Neural cell (in vitro differentiated cells): ENCODE measurements at regions not wholly inside any gene's neighbourhood (a gene's known extent, or its start where the extent isn't known, plus 50 kb on each side); places are given as distances from the start of the nearest gene placed in this dataset.
"Not testable (repeated sequence)": the region's sequence is repeated elsewhere in the genome, so short reads cannot be mapped to it uniquely, and the experiment has no call there.

Experiments used
- H2AFZ ChIP-seq: fragments of 200-600, 300-800 bp; sonication (generic), shearing (Covaris generic); 2 replicates; pipeline ENCODE4 v1.6.0; 2014; ENCODE audit warnings: low read depth, mild to moderate bottlenecking, antibody characterized with exemption, low read length, moderate library complexity
- H3F3A ChIP-seq: fragments of 200-600 bp; shearing (Covaris generic); 2 replicates; pipeline ENCODE4 v1.6.1; 2016; ENCODE audit warnings: mild to moderate bottlenecking, moderate library complexity, mixed read lengths, antibody characterized with exemption, low read length; ENCODE audit not compliant: insufficient read depth, poor library complexity, severe bottlenecking
- H3K27ac ChIP-seq: fragments of 200-600, 300-800 bp; sonication (generic), shearing (Covaris generic); 2 replicates; pipeline ENCODE4 v1.5.1; 2014; ENCODE audit warnings: mild to moderate bottlenecking, low read length, moderate library complexity
- H3K27me3 ChIP-seq: fragments of 300-800, 200-600 bp; sonication (generic), shearing (Covaris generic); 2 replicates; pipeline ENCODE4 v1.6.0; 2014; ENCODE audit warnings: mild to moderate bottlenecking, low read depth, low read length, moderate library complexity; ENCODE audit not compliant: insufficient read depth
- H3K36me3 ChIP-seq: fragments of 300-800, 200-600 bp; sonication (generic), shearing (Covaris generic); 2 replicates; pipeline ENCODE4 v1.5.1; 2014; ENCODE audit warnings: mild to moderate bottlenecking, antibody characterized with exemption, low read length, moderate library complexity; ENCODE audit not compliant: insufficient read depth
- H3K4me2 ChIP-seq: fragments of 300-800, 200-600 bp; sonication (generic), shearing (Covaris generic); 2 replicates; pipeline ENCODE4 v1.6.0; 2014; ENCODE audit warnings: mild to moderate bottlenecking, low read length
- H3K4me3 ChIP-seq: fragments of 300-800, 200-600 bp; sonication (generic), shearing (Covaris generic); 2 replicates; pipeline ENCODE4 v1.5.1; 2014; ENCODE audit warnings: mild to moderate bottlenecking, low read length, moderate library complexity
- H3K79me2 ChIP-seq: fragments of 200-600 bp; shearing (Covaris generic); replicated peaks from 2 replicates; pipeline ENCODE4 v1.6.0; 2014; ENCODE audit warnings: mild to moderate bottlenecking, low read length, moderate library complexity; ENCODE audit not compliant: insufficient read depth
- H3K9ac ChIP-seq: fragments of 300-800, 200-600 bp; sonication (generic), shearing (Covaris generic); 2 replicates; pipeline ENCODE4 v1.6.1; 2016; ENCODE audit warnings: mild to moderate bottlenecking, low read length, mixed read lengths
- H3K9me2 ChIP-seq: fragments of 200-600 bp; shearing (Covaris generic); 2 replicates; pipeline ENCODE4 v1.6.1; 2016; ENCODE audit warnings: mild to moderate bottlenecking, low read length, mixed read lengths; ENCODE audit not compliant: insufficient read depth
- H3K9me3 ChIP-seq: fragments of 200-600, 300-800 bp; sonication (generic), shearing (Covaris generic); 2 replicates; pipeline ENCODE4 v1.6.1; 2016; ENCODE audit warnings: mild to moderate bottlenecking, mixed run types, low read length, moderate library complexity, mixed read lengths
- H4K20me1 ChIP-seq: fragments of 200-600 bp; shearing (Covaris generic); 2 replicates; pipeline ENCODE4 v1.6.1; 2016; ENCODE audit warnings: mild to moderate bottlenecking, mixed run types; ENCODE audit not compliant: insufficient read depth
- EP300 ChIP-seq: fragments of 450-650 bp; conservative IDR thresholded peaks from 2 replicates; pipeline ENCODE4 v1.6.1; 2014; ENCODE audit warnings: antibody characterized with exemption, mild to moderate bottlenecking, moderate library complexity; ENCODE audit not compliant: poor library complexity, severe bottlenecking
- EZH2 ChIP-seq: fragments of 200-600, 300-800 bp; shearing (Covaris generic), sonication (generic); IDR thresholded peaks from 2 replicates; pipeline ENCODE4 v1.6.1; 2014; ENCODE audit warnings: antibody characterized with exemption, low read length, borderline replicate concordance, mild to moderate bottlenecking; ENCODE audit not compliant: insufficient read depth, poor library complexity, severe bottlenecking
- MXI1 ChIP-seq: fragments of 450-650 bp; conservative IDR thresholded peaks from 2 replicates; pipeline ENCODE4 v1.6.1; 2014; ENCODE audit warnings: antibody characterized with exemption, mild to moderate bottlenecking; ENCODE audit not compliant: poor library complexity, severe bottlenecking
- POLR2AphosphoS5 ChIP-seq: IDR thresholded peaks from 2 replicates; pipeline ENCODE4 v1.6.1; 2012
- RAD21 ChIP-seq: fragments of 450-650 bp; conservative IDR thresholded peaks from 2 replicates; pipeline ENCODE4 v1.6.1; 2014; ENCODE audit warnings: antibody characterized with exemption, mild to moderate bottlenecking, moderate library complexity
- SMC3 ChIP-seq: fragments of 450-650 bp; conservative IDR thresholded peaks from 2 replicates; pipeline ENCODE4 v1.6.1; 2014; ENCODE audit warnings: antibody characterized with exemption, mild to moderate bottlenecking, moderate library complexity; ENCODE audit not compliant: poor library complexity
- TAF1 ChIP-seq: IDR thresholded peaks from 2 replicates; pipeline ENCODE4 v1.6.1; 2012; ENCODE audit warnings: low read depth
- TF ChIP-seq, protein P1 (sequence below): IDR thresholded peaks from 2 replicates; pipeline ENCODE4 v1.6.1; 2012; ENCODE audit warnings: borderline replicate concordance
- TF ChIP-seq, protein P2 (sequence below): fragments of 450-650 bp; IDR thresholded peaks from 2 replicates; pipeline ENCODE4 v1.5.1; 2014; ENCODE audit warnings: antibody characterized with exemption, mild to moderate bottlenecking, moderate library complexity; ENCODE audit not compliant: poor library complexity, severe bottlenecking

DNA sequence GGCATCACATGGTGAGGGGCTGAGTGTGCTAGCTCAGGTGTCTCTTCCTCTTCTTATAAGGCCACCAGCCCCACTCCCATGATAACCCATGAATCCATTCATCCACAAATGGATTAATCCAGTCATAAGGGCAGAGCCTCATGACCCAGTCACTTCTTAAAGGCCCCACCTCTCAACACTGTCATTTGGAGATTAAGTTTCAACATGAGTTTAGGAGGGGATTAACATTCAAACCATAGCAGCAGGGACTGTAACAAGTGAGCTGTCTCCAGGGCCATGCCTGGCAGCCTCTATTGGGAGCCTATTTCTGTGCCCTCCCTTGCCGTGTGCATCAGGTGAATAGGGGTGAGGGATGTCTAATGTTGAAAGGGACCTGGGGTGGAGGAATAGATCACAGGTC lies 77.5 kb downstream of the CHRD start:
- Histone ChIP-seq H4K20me1 (no peaks in the 10 kb centered on the region), H3K9ac (no peak overlapping the region), H2AFZ (no peak overlapping the region), H3K79me2 (no peaks in the 10 kb centered on the region), H3K27me3 (no peaks in the 10 kb centered on the region), H3K4me2 (no peak overlapping the region), H3K9me3 (no peaks in the 10 kb centered on the region), H3K27ac (no peak overlapping the region), H3K4me3 (no peak overlapping the region), H3K36me3 (no peaks in the 10 kb centered on the region), H3K9me2 (no peaks in the 10 kb centered on the region), H3F3A (no peaks in the 10 kb centered on the region)
- TF ChIP-seq, protein P1, sequence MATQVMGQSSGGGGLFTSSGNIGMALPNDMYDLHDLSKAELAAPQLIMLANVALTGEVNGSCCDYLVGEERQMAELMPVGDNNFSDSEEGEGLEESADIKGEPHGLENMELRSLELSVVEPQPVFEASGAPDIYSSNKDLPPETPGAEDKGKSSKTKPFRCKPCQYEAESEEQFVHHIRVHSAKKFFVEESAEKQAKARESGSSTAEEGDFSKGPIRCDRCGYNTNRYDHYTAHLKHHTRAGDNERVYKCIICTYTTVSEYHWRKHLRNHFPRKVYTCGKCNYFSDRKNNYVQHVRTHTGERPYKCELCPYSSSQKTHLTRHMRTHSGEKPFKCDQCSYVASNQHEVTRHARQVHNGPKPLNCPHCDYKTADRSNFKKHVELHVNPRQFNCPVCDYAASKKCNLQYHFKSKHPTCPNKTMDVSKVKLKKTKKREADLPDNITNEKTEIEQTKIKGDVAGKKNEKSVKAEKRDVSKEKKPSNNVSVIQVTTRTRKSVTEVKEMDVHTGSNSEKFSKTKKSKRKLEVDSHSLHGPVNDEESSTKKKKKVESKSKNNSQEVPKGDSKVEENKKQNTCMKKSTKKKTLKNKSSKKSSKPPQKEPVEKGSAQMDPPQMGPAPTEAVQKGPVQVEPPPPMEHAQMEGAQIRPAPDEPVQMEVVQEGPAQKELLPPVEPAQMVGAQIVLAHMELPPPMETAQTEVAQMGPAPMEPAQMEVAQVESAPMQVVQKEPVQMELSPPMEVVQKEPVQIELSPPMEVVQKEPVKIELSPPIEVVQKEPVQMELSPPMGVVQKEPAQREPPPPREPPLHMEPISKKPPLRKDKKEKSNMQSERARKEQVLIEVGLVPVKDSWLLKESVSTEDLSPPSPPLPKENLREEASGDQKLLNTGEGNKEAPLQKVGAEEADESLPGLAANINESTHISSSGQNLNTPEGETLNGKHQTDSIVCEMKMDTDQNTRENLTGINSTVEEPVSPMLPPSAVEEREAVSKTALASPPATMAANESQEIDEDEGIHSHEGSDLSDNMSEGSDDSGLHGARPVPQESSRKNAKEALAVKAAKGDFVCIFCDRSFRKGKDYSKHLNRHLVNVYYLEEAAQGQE = no peak
- no peak for TF ChIP-seq EP300
- no peak for TF ChIP-seq SMC3
- no peak for TF ChIP-seq EZH2
- TF ChIP-seq, protein P2, sequence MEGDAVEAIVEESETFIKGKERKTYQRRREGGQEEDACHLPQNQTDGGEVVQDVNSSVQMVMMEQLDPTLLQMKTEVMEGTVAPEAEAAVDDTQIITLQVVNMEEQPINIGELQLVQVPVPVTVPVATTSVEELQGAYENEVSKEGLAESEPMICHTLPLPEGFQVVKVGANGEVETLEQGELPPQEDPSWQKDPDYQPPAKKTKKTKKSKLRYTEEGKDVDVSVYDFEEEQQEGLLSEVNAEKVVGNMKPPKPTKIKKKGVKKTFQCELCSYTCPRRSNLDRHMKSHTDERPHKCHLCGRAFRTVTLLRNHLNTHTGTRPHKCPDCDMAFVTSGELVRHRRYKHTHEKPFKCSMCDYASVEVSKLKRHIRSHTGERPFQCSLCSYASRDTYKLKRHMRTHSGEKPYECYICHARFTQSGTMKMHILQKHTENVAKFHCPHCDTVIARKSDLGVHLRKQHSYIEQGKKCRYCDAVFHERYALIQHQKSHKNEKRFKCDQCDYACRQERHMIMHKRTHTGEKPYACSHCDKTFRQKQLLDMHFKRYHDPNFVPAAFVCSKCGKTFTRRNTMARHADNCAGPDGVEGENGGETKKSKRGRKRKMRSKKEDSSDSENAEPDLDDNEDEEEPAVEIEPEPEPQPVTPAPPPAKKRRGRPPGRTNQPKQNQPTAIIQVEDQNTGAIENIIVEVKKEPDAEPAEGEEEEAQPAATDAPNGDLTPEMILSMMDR = no peak
- no peak for TF ChIP-seq MXI1
- no peak for TF ChIP-seq RAD21
- TF ChIP-seq POLR2AphosphoS5 = no peak
- TF ChIP-seq TAF1 = no peak

DNA sequence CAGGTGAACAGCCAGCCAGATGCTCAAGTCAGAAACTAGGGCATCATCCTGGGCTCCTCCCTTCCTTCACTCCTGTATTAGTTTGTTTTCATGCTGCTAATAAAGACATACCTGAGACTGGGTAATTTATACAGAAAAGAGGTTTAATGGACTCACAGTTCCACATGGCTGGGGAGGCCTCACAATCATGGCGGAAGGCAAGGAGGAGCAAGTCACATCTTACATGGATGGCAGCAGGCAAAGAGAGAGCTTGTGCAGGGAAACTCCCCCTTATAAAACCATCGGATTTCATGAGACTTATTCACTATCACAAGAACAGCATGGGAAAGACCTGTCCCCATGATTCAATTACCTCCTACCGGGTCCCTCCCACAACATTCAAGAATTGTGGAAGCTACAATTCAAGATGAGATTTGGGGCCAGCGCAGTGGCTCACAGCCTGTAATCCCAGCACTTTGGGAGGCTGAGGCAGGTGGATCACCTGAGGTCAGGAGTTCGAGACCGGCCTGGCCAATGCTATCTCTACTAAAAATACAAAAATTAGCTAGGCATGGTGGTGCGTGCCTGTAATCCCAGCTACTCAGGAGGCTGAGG lies 78.0 kb downstream of the CHRD start:
- not testable (repeated sequence) for H4K20me1 ChIP-seq, H3K27ac ChIP-seq

DNA sequence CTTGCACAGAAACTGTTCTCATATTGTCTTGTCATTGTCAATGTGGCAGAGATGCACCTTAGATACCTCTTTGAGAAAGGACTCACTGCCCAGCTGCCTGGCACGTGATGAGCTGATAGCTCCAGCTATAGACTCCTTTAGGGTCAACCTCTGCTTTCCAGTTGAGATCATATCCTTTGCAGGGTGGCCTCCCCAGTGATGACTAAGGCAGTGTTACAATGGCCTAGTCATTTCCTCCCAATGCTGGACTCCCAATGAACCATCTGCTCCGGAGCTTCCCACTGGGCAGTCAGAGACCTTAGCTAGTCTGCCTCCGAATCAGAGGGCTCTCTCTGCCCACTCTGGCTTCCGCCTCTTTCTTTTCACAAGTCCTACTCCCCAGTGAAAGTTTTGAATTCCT lies 79.5 kb downstream of the CHRD start:
- Histone ChIP-seq H3K9me2 (no peaks in the 10 kb centered on the region), H3K4me3 (no peak overlapping the region), H3K9ac (no peak overlapping the region), H3K27ac (no peak overlapping the region), H3K36me3 (no peaks in the 10 kb centered on the region), H3F3A (no peaks in the 10 kb centered on the region), H3K79me2 (no peaks in the 10 kb centered on the region), H3K9me3 (no peaks in the 10 kb centered on the region), H3K27me3 (no peaks in the 10 kb centered on the region), H2AFZ (no peak overlapping the region), H3K4me2 (no peak overlapping the region), H4K20me1 (no peaks in the 10 kb centered on the region)
- TF ChIP-seq SMC3 (no peak), EP300 (no peak), MXI1 (no peak), RAD21 (no peak), TAF1 (no peak), POLR2AphosphoS5 (no peak)
- TF ChIP-seq, protein P2 = no peak
- TF ChIP-seq, protein P1 = no peak

More for the DNA sequence above, 78.0 kb downstream of the CHRD start:
- H2AFZ ChIP-seq, H3K79me2 ChIP-seq, H3K36me3 ChIP-seq, H3K4me3 ChIP-seq, H3K9ac ChIP-seq, H3K27me3 ChIP-seq, H3F3A ChIP-seq, H3K9me2 ChIP-seq, H3K4me2 ChIP-seq, H3K9me3 ChIP-seq: not testable (repeated sequence)
